SK-N-SH (cell line): ENCODE measurements at regions not wholly inside any gene's neighbourhood (a gene's known extent, or its start where the extent isn't known, plus 50 kb on each side); places are given as distances from the start of the nearest gene placed in this dataset.

ENCODE experiments used
- CTCF ChIA-PET: fragments of 300-600, 350-600 bp; formaldehyde crosslinking; extraction: SDS; loops from one replicate; lab custom pipeline; 2021; lab: Yijun Ruan, JAX
- POLR2A ChIA-PET: fragments of 350-600 bp; sonication (Branson Sonifier 250); formaldehyde crosslinking; extraction: SDS; loops from one replicate; lab custom pipeline; 2020; ENCODE audit warnings: antibody characterized with exemption, inconsistent platforms; lab: Yijun Ruan, JAX
- DNase-seq: peaks from one replicate; pipeline ENCODE4 v3.0.0; 2012
- H2AFZ ChIP-seq: fragments of 200-600 bp; sonication (generic); 2 replicates; pipeline ENCODE4 v1.8.1; 2016; ENCODE audit warnings: antibody characterized with exemption, mild to moderate bottlenecking, low read depth
- H3F3A ChIP-seq: fragments of 200-600 bp; sonication (generic); replicated peaks from 2 replicates; pipeline ENCODE3; 2016; ENCODE audit warnings: antibody characterized with exemption, mild to moderate bottlenecking; ENCODE audit not compliant: insufficient read depth
- H3K27ac ChIP-seq, 2 experiments: fragments of 200-500 bp in 1 of 2; fragments of 200-600 bp in 1 of 2; sonication (Bioruptor generic) in 1 of 2; sonication (generic), shearing (Covaris generic) in 1 of 2; 2 replicates each; pipeline versions ENCODE4 v1.5.1 to v1.6.1; 2014 to 2016; ENCODE audit warnings: low read depth in 2 of 2, inconsistent platforms in 1 of 2, low read length in 1 of 2, mild to moderate bottlenecking in 1 of 2, mixed read lengths in 1 of 2
- H3K27me3 ChIP-seq: fragments of 200-600 bp; sonication (generic), shearing (Covaris generic); 2 replicates; pipeline ENCODE4 v1.6.1; 2016; ENCODE audit warnings: mixed run types; ENCODE audit not compliant: insufficient read depth
- H3K36me3 ChIP-seq, 2 experiments: fragments of 200-500 bp in 1 of 2; fragments of 200-600 bp in 1 of 2; sonication (Bioruptor generic) in 1 of 2; sonication (generic) in 1 of 2; replicated peaks in 1 of 2; 2 replicates each; pipeline versions ENCODE3 to v1.5.1; 2014 to 2016; ENCODE audit warnings: low read length in 1 of 2, mild to moderate bottlenecking in 1 of 2; ENCODE audit not compliant: insufficient read depth in 2 of 2, control insufficient read depth in 1 of 2
- H3K4me1 ChIP-seq, 2 experiments: fragments of 200-500 bp in 1 of 2; fragments of 200-600 bp in 1 of 2; sonication (Bioruptor generic) in 1 of 2; sonication (generic), shearing (Covaris generic) in 1 of 2; 2 replicates each; pipeline versions ENCODE4 v1.5.1 to v1.6.1; 2014 to 2016; ENCODE audit warnings: low read depth in 1 of 2, low read length in 1 of 2, mixed run types in 1 of 2; ENCODE audit not compliant: insufficient read depth in 2 of 2, control insufficient read depth in 1 of 2
- H3K4me2 ChIP-seq: fragments of 200-600 bp; sonication (generic), shearing (Covaris generic); 2 replicates; pipeline ENCODE4 v1.6.1; 2017; ENCODE audit warnings: mixed run types
- H3K4me3 ChIP-seq, 2 experiments: fragments of 200-500 bp in 1 of 2; fragments of 200-600 bp in 1 of 2; sonication (Bioruptor generic) in 1 of 2; sonication (generic), shearing (Covaris generic) in 1 of 2; 2 replicates each; pipeline versions ENCODE4 v1.5.1 to v1.8.1; 2014 to 2016; ENCODE audit warnings: low read depth in 2 of 2, inconsistent platforms in 1 of 2, low read length in 1 of 2, mild to moderate bottlenecking in 1 of 2, mixed read lengths in 1 of 2, moderate library complexity in 1 of 2
- H3K79me2 ChIP-seq: fragments of 200-600 bp; sonication (generic); 2 replicates; pipeline ENCODE4 v1.8.1; 2017; ENCODE audit warnings: mild to moderate bottlenecking; ENCODE audit not compliant: insufficient read depth
- H3K9ac ChIP-seq: fragments of 200-600 bp; sonication (generic); 2 replicates; pipeline ENCODE4 v1.6.1; 2017; ENCODE audit warnings: mixed run types
- H3K9me2 ChIP-seq: fragments of 200-600 bp; sonication (generic); 2 replicates; pipeline ENCODE4 v1.6.1; 2017; ENCODE audit warnings: mixed run types
- H3K9me3 ChIP-seq: fragments of 200-600 bp; sonication (generic); 2 replicates; pipeline ENCODE4 v1.6.1; 2017; ENCODE audit warnings: mixed run types, mild to moderate bottlenecking, moderate library complexity
- H4K20me1 ChIP-seq: fragments of 200-600 bp; sonication (generic); 2 replicates; pipeline ENCODE4 v1.6.1; 2017; ENCODE audit warnings: mild to moderate bottlenecking, mixed run types; ENCODE audit not compliant: insufficient read depth
- EP300 ChIP-seq, 2 experiments: IDR thresholded peaks; 2 replicates each; pipeline versions ENCODE4 v1.4.0 to v1.6.1; 2012; ENCODE audit warnings: borderline replicate concordance in 1 of 2, low read depth in 1 of 2, low read length in 1 of 2
- MAX ChIP-seq: IDR thresholded peaks from 2 replicates; pipeline ENCODE4 v1.4.0; 2012; ENCODE audit warnings: low read depth
- NFIC ChIP-seq: IDR thresholded peaks from 2 replicates; pipeline ENCODE4 v1.4.0; 2012; ENCODE audit warnings: borderline replicate concordance
- NRF1 ChIP-seq: IDR thresholded peaks from 2 replicates; pipeline ENCODE4 v1.6.1; 2012; ENCODE audit warnings: low read depth, mild to moderate bottlenecking, low read length
- PBX3 ChIP-seq: IDR thresholded peaks from 2 replicates; pipeline ENCODE4; 2012
- USF1 ChIP-seq: IDR thresholded peaks from 2 replicates; pipeline ENCODE4 v1.4.0; 2012; ENCODE audit warnings: low read depth, borderline replicate concordance
- YY1 ChIP-seq: IDR thresholded peaks from 2 replicates; pipeline ENCODE4 v1.4.0; 2012; ENCODE audit warnings: low read depth, mild to moderate bottlenecking
- whole genome bisulfite sequencing: methylation state at CpG from one replicate; pipeline ENCODE4 v1.1.6; 2017; ENCODE audit warnings: low lambda C conversion rate; 5-methylcytosine and 5-hydroxymethylcytosine counted together
- TF ChIP-seq, protein P1 (sequence below): fragments of 200-600 bp; sonication (generic); IDR thresholded peaks from 2 replicates; pipeline ENCODE4 v1.6.1; 2017; ENCODE audit warnings: antibody characterized with exemption, mild to moderate bottlenecking, moderate library complexity

- no peak for TF ChIP-seq PBX3
Observed at GRCh38 chr2:18491577-18491976, 68.9 kb downstream of the RDH14 start (continued).

GRCh38 chr2:18490901-18491300 lies 69.6 kb downstream of the RDH14 start:
- CTCF ChIA-PET, result interaction anchor here (1.1 to 1.2 kb wide), 3 partner anchors 10 to 30 kb away, joined by 3 to 5 read pairs (median 4); no protein-coding TSS in a partner anchor
- WGBS, result 6% methylated on average over 2 of the region's 2 CpGs

DNA sequence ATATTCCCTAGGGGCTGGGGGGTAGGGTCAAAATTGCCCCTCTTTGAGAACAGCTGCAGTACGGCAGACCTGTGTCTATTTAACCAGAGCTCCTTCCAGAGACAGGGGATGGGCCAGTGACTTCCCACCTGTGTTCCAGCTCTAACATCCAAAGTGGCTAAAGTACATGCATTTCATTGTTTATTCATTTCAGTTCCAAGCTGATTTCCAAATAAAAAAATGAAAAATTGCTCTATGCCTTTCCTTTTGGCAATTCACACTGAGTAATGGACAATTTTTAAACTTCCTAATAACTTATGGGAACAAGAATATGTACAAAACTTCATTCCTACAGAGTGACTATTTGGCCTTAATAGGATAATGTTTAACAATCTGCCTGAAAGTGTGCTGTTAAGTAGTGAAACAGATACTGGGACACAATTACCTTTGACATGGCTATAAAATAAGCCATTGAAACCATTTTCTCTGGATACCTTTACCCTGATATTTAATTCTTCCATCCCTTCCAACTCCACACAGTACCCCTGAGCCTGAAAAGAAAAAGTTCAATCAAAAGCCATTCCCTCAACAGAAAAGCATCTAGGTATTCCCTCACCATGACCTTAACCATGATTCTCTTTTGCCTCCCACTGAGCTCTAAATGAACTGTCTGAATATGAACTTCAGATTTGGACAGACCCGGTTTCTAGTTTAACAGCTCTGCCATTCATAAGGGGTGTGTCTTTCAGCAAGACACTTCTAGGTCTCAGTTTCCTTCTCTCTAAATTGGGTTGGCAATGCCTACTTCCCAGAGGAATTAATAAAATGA lies 73.1 kb downstream of the RDH14 start:
- POLR2A ChIA-PET, result no interaction called here
- H4K20me1 ChIP-seq, result no peaks in the 10 kb centered on the region
- H3K9me2 ChIP-seq, result no peaks in the 10 kb centered on the region
- DNase-seq, result no peak
- TF ChIP-seq NFIC, result no peak
- TF ChIP-seq USF1, result no peak
- no peak for TF ChIP-seq MAX
- TF ChIP-seq, all 33 proteins: peak for 0
- CTCF ChIA-PET, result interaction anchor here (0.5 to 1.7 kb wide), 3 partner anchors 20 to 430 kb away, joined by 3 to 5 read pairs (median 3); no protein-coding TSS in a partner anchor
- no peaks in the 10 kb centered on the region for H3K27me3 ChIP-seq
- no peak overlapping the region for H3K27ac ChIP-seq
- no peak overlapping the region for H2AFZ ChIP-seq
- H3K9ac ChIP-seq, result no peak overlapping the region
- WGBS, result 88% methylated on average over 2 of the region's 2 CpGs
- no peak overlapping the region for H3K4me3 ChIP-seq
- H3K79me2 ChIP-seq, result no peaks in the 10 kb centered on the region
- no peaks in the 10 kb centered on the region for H3F3A ChIP-seq
- no peaks in the 10 kb centered on the region for H3K36me3 ChIP-seq
- H3K9me3 ChIP-seq, result no peaks in the 10 kb centered on the region
- no peaks in the 10 kb centered on the region for H3K4me1 ChIP-seq
- H3K4me2 ChIP-seq, result no peak overlapping the region

More at GRCh38 chr2:18490901-18491300, 69.6 kb downstream of the RDH14 start:
- Histone ChIP-seq H3K4me1 (no peaks in the 10 kb centered on the region; a peak in 1 of 4 replicates), H3K9me3 (no peaks in the 10 kb centered on the region), H3K4me3 (no peak overlapping the region), H3K36me3 (no peaks in the 10 kb centered on the region), H2AFZ (no peak overlapping the region), H4K20me1 (no peaks in the 10 kb centered on the region), H3K27ac (no peak overlapping the region), H3F3A (no peaks in the 10 kb centered on the region), H3K9me2 (no peaks in the 10 kb centered on the region), H3K4me2 (no peak overlapping the region), H3K79me2 (no peaks in the 10 kb centered on the region), H3K27me3 (no peaks in the 10 kb centered on the region; the same call in 1 of the 2 replicates), H3K9ac (no peak overlapping the region)
- TF ChIP-seq MAX (no peak), NRF1 (no peak), EP300 (IDR thresholded peaks at IDR 0.05; ENCODE audit: borderline replicate concordance in 1 of 2, low read depth in 1 of 2, low read length in 1 of 2) (no peak), YY1 (no peak)
- TF ChIP-seq, protein P1, sequence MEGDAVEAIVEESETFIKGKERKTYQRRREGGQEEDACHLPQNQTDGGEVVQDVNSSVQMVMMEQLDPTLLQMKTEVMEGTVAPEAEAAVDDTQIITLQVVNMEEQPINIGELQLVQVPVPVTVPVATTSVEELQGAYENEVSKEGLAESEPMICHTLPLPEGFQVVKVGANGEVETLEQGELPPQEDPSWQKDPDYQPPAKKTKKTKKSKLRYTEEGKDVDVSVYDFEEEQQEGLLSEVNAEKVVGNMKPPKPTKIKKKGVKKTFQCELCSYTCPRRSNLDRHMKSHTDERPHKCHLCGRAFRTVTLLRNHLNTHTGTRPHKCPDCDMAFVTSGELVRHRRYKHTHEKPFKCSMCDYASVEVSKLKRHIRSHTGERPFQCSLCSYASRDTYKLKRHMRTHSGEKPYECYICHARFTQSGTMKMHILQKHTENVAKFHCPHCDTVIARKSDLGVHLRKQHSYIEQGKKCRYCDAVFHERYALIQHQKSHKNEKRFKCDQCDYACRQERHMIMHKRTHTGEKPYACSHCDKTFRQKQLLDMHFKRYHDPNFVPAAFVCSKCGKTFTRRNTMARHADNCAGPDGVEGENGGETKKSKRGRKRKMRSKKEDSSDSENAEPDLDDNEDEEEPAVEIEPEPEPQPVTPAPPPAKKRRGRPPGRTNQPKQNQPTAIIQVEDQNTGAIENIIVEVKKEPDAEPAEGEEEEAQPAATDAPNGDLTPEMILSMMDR, result no peak
- POLR2A ChIA-PET, result no interaction called here
- no peak for DNase-seq
